ENCODE measurements at regions not wholly inside any gene's neighbourhood (a gene's known extent, or its start where the extent isn't known, plus 50 kb on each side); places are given as distances from the start of the nearest gene placed in this dataset.

- TF ChIP-seq CTCF (IDR thresholded peaks at IDR 0.05): no peak
Observed at GRCh38 chr18:72187956-72188355, 356.2 kb downstream of the CBLN2 start.

- no peak for TF ChIP-seq CTCF (IDR thresholded peaks at IDR 0.05)
Observed at GRCh38 chr18:72181241-72181764, 362.8 kb downstream of the CBLN2 start.

- no peak for TF ChIP-seq CTCF (IDR thresholded peaks at IDR 0.05)
Observed at GRCh38 chr18:72180689-72181088, 363.5 kb downstream of the CBLN2 start.

DNA sequence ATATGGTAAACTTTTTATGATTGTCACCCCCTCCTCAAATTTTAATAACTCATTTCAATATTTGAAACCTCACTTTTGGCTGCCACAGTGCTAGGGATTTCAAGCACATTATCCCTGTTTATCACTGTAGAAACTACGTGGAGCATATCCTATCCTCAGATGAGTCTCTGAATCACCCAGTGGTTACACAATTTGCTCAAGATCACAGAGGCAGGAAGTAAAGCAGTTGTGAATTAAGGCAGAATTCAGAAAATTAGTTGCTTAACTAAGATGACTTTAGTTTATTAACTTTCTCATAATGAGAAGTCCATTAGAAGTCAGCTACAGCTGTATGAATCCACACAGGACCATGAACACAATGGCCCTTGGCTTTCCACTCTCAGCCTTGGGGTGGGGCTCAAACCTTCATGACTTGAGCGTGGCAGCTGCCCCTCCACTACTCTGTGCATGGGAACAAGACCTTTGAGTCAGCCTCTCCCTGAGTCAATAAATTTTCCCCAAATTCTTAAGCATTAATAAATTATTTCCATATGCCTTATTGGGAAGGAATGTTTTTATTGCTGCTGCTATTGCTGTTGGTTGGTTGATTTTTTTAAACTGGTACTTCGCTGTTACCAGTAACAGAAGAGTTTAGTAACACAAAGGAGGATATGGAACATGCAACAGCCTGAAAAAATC is 369.0 kb downstream of the CBLN2 start:
- no peak for TF ChIP-seq CTCF (IDR thresholded peaks at IDR 0.05)

DNA sequence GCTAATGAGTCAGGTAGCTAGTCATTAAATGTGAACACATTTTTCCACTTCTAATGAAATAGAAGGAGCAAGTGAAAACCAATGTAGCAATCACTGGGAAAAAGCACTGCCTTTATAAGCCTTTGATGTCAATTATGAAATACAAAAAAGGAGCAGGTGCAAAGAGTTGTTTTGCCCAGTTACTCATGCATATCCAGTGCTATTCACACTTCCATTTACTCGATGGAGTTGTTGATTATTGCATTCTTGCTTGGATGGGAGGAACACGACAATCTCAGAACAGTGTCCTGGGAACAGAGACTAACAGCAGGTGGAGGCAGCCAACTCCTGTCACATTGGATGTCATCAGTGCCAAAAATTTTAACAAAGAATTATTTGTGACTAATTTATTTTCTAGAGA is 372.5 kb downstream of the CBLN2 start:
- TF ChIP-seq CTCF (IDR thresholded peaks at IDR 0.05): no peak

- no peak for TF ChIP-seq CTCF (IDR thresholded peaks at IDR 0.05)
Observed at GRCh38 chr18:72161691-72162090, 382.5 kb downstream of the CBLN2 start.

- no peak for TF ChIP-seq CTCF (IDR thresholded peaks at IDR 0.05)
Observed at GRCh38 chr18:72160510-72161445, 383.4 kb downstream of the CBLN2 start.
